Fibroblast of lung (primary cell): ENCODE measurements at regions not wholly inside any gene's neighbourhood (a gene's known extent, or its start where the extent isn't known, plus 50 kb on each side); places are given as distances from the start of the nearest gene placed in this dataset.

Experiments
- CTCF ChIP-seq, 2 donors: IDR thresholded peaks in 1 of 2; conservative IDR thresholded peaks in 1 of 2; 1 replicate in 1 of 2; 2 replicates in 1 of 2; pipeline ENCODE4 v1.5.1; 2011 to 2012; ENCODE audit warnings: low read length in 2 of 2, control low read depth in 1 of 2, inconsistent platforms in 1 of 2, low read depth in 1 of 2, mild to moderate bottlenecking in 1 of 2
- EZH2 ChIP-seq: IDR thresholded peaks from 2 replicates; pipeline ENCODE4 v1.5.1; 2012; ENCODE audit warnings: low read length, control low read depth, mild to moderate bottlenecking; ENCODE audit errors: missing control alignments

GRCh38 chr10:123272171-123272570 lies 118.0 kb downstream of the BUB3 start:
- no peak for TF ChIP-seq CTCF (conservative IDR thresholded peaks at IDR 0.05 in 1 of 2, IDR thresholded peaks at IDR 0.05 in 1 of 2; ENCODE audit: low read depth in 1 of 2, low read length in 2 of 2)
- no peak for TF ChIP-seq EZH2
